Prostate gland (tissue), 2 donors: ENCODE measurements at regions not wholly inside any gene's neighbourhood (a gene's known extent, or its start where the extent isn't known, plus 50 kb on each side); places are given as distances from the start of the nearest gene placed in this dataset.

Source experiments
- DNase-seq: peaks from one replicate; pipeline ENCODE4 v3.0.0-alpha.2; 2019; ENCODE audit warnings: low spot score
- H3K27ac ChIP-seq, 2 donors: fragments of 200-600 bp; sonication (generic); 2 replicates each; pipeline ENCODE4 v1.5.1; 2017 to 2019
- H3K27me3 ChIP-seq: fragments of 200-600 bp; sonication (generic); replicated peaks from 2 replicates; pipeline ENCODE4 v1.5.1; 2019; ENCODE audit not compliant: insufficient read depth
- H3K36me3 ChIP-seq, 2 donors: fragments of 200-600 bp; sonication (generic); 1 replicate in 1 of 2; 2 replicates in 1 of 2; pipeline versions ENCODE4 v1.5.1 to v1.8.1; 2017 to 2019
- H3K4me1 ChIP-seq: fragments of 200-600 bp; sonication (generic); replicated peaks from 2 replicates; pipeline ENCODE4 v1.5.1; 2019
- H3K4me3 ChIP-seq, 2 donors: fragments of 200-600 bp; sonication (generic); 2 replicates each; pipeline ENCODE4 v1.5.1; 2017 to 2019
- H3K9me3 ChIP-seq: fragments of 200-600 bp; sonication (generic); 2 replicates; pipeline ENCODE4 v1.5.1; 2017
- POLR2A ChIP-seq: fragments of 450-650 bp; IDR thresholded peaks from one replicate; pipeline ENCODE4 v1.6.1; 2016; ENCODE audit warnings: antibody characterized with exemption, mild to moderate bottlenecking
- POLR2AphosphoS5 ChIP-seq: sonication (generic); formaldehyde crosslinking; IDR thresholded peaks from one replicate; pipeline ENCODE4 v1.6.1; 2017; ENCODE audit warnings: antibody characterized with exemption
- WGBS: methylation state at CpG from one replicate; pipeline ENCODE4 v1.1.5; 2018; 5-methylcytosine and 5-hydroxymethylcytosine counted together
- intact Hi-C: fragments of 100-400 bp; cut with DNase I; formaldehyde crosslinking; loops from one replicate; pipeline ENCODE4 v1.14.2; 2022
- TF ChIP-seq, protein P1 (sequence below), 4 experiments: fragments of 200-600 bp in 2 of 4; fragments of 450-650 bp in 2 of 4; sonication (generic) in 2 of 4; IDR thresholded peaks; 1 replicate in 3 of 4; 2 replicates in 1 of 4; pipeline ENCODE4 v1.5.1; 2016 to 2019; ENCODE audit warnings: antibody characterized with exemption in 4 of 4, mild to moderate bottlenecking in 2 of 4, moderate library complexity in 2 of 4

DNA sequence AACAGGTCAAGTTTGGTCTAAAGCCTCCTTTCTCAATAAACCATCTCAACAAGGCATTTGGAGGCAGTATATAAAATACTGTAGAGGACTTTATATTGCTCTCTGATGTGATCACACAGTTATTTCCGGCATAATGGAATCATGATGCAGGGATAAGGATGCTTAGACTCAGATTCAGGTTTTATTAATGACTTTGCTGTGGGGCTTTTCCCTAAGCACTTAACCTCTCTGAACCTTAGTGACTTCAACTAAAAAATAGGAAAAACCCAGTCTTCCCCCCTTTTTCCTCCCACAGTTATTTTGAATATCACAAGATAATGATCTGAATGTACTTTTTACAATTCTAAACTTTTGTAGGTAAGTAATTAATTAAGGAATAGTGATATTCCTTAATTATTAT, 94.8 kb upstream of the TENM4 start:
- Histone ChIP-seq H3K36me3 (no peaks in the 10 kb centered on the region), H3K4me3 (no peak overlapping the region), H3K27ac (no peak overlapping the region), H3K4me1 (no peaks in the 10 kb centered on the region), H3K27me3 (no peaks in the 10 kb centered on the region), H3K9me3 (no peaks in the 10 kb centered on the region)
- 85% methylated on average over 1 of the region's 1 CpG for WGBS
- intact Hi-C loops: no loop called here
- TF ChIP-seq POLR2A (no peak), POLR2AphosphoS5 (no peak)
- TF ChIP-seq, protein P1, sequence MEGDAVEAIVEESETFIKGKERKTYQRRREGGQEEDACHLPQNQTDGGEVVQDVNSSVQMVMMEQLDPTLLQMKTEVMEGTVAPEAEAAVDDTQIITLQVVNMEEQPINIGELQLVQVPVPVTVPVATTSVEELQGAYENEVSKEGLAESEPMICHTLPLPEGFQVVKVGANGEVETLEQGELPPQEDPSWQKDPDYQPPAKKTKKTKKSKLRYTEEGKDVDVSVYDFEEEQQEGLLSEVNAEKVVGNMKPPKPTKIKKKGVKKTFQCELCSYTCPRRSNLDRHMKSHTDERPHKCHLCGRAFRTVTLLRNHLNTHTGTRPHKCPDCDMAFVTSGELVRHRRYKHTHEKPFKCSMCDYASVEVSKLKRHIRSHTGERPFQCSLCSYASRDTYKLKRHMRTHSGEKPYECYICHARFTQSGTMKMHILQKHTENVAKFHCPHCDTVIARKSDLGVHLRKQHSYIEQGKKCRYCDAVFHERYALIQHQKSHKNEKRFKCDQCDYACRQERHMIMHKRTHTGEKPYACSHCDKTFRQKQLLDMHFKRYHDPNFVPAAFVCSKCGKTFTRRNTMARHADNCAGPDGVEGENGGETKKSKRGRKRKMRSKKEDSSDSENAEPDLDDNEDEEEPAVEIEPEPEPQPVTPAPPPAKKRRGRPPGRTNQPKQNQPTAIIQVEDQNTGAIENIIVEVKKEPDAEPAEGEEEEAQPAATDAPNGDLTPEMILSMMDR (IDR thresholded peaks at IDR 0.05): no peak
- DNase-seq: no peak

DNA sequence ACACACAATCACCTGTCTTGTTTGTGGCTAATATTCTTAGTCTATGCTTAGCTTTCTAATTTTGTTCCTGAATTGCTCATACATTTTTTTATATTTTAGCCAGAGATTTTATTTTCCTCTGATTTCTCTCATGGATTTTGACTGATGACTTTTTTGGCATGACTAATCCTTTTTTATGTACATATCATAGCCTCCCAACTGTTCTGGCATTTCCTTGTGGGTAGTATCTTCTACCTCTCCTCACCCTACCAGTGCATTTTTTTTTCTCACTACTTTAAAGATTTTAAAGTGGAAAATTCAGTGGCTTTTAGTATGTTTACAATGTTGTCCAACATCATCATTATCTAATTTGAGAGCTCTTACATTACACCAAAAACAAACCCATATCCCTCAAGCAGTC, 84.4 kb upstream of the TENM4 start:
- H3K36me3 ChIP-seq: no peaks in the 10 kb centered on the region
- H3K4me1 ChIP-seq: no peaks in the 10 kb centered on the region
- H3K27me3 ChIP-seq: no peaks in the 10 kb centered on the region
- H3K27ac ChIP-seq: no peak overlapping the region
- DNase-seq: no peak
- no peak for TF ChIP-seq POLR2A
- TF ChIP-seq, protein P1 (IDR thresholded peaks at IDR 0.05): no peak
- TF ChIP-seq POLR2AphosphoS5: no peak
- H3K9me3 ChIP-seq: no peaks in the 10 kb centered on the region
- intact Hi-C loops: no loop called here
- no peak overlapping the region for H3K4me3 ChIP-seq

DNA sequence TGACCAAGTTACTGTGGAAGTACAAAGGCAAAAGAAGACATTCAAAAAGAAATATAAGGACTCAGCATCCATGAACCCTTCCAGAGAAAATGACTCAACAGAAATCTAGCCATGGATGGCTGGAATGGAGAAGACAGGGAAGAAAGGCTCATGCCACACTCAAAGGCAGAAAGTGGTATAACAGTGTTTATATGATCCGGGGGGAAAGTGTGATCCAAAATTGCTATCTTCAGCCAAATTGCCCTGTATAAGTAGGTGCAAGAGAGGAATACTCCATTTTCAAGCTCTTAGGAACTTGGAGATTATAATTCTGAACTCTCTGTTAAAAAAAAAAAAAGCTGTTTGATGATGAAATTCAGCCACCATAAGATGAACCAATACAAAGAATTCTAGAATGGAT, 81.8 kb upstream of the TENM4 start:
- no peak for DNase-seq
- TF ChIP-seq POLR2A: no peak
- TF ChIP-seq POLR2AphosphoS5: no peak
- TF ChIP-seq, protein P1 (IDR thresholded peaks at IDR 0.05): no peak
- H3K9me3 ChIP-seq: no peaks in the 10 kb centered on the region
- H3K27ac ChIP-seq: no peak overlapping the region
- no peak overlapping the region for H3K4me3 ChIP-seq
- intact Hi-C loops: no loop called here
- no peaks in the 10 kb centered on the region for H3K27me3 ChIP-seq
- H3K4me1 ChIP-seq: no peaks in the 10 kb centered on the region
- 85% methylated on average over 1 of the region's 1 CpG for WGBS
- H3K36me3 ChIP-seq: no peaks in the 10 kb centered on the region

DNA sequence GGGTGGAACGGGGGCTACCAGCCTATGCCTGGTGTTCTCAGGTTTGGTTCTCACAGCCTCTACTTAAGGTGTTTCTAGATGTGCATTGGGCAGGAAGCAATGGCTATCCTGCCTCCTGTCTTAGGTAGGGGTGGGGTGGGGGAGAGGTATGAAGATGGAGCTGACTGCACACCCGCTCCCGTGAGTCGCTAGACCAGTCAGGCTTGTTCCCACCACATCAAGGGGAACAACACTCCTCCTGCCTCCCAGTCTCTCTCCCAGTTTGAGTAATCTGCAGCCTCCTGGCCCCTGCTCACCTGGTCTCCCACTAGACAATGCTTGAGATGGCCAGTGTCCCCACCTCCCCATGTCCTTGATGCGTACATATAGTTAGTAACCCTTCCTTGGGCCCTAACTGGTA, 79.3 kb upstream of the TENM4 start:
- Histone ChIP-seq H3K4me1 (no peaks in the 10 kb centered on the region), H3K9me3 (no peaks in the 10 kb centered on the region), H3K4me3 (no peak overlapping the region), H3K27ac (no peak overlapping the region), H3K27me3 (no peaks in the 10 kb centered on the region), H3K36me3 (no peaks in the 10 kb centered on the region)
- WGBS: 73% methylated on average over 5 of the region's 5 CpGs
- TF ChIP-seq, protein P1 (IDR thresholded peaks at IDR 0.05): no peak
- TF ChIP-seq POLR2A: no peak
- TF ChIP-seq POLR2AphosphoS5: no peak
- intact Hi-C loops: no loop called here
- DNase-seq: no peak

DNA sequence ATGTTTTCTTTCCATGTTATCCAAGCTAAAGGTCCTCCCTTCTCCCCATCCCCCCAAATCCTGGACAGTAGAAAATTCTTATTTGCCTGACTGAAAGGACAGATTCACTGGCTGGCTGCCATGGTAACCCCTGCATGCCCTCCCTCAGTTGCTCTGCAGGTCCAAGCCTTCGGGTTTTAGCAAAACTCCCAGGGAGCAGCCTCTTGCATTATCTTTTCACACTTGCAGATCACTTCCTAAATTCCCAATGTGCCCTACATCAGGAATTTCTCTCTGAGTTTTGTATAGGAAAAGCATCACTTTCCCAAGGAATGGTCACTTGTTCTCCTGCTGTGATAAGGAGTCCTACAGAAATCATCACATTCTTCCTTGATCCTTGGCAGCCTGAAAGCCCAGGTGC, 75.0 kb upstream of the TENM4 start:
- Histone ChIP-seq H3K27ac (no peak overlapping the region), H3K36me3 (no peaks in the 10 kb centered on the region), H3K4me3 (no peak overlapping the region), H3K9me3 (no peaks in the 10 kb centered on the region), H3K4me1 (no peaks in the 10 kb centered on the region), H3K27me3 (no peaks in the 10 kb centered on the region)
- intact Hi-C loops: no loop called here
- TF ChIP-seq, protein P1 (IDR thresholded peaks at IDR 0.05): no peak
- TF ChIP-seq POLR2AphosphoS5: no peak
- no peak for TF ChIP-seq POLR2A
- DNase-seq: no peak
- 29% methylated on average over 1 of the region's 1 CpG for WGBS
